22Rv1 (cell line): ENCODE measurements at regions not wholly inside any gene's neighbourhood (a gene's known extent, or its start where the extent isn't known, plus 50 kb on each side); places are given as distances from the start of the nearest gene placed in this dataset.

Source experiments
- CTCF ChIP-seq: fragments of 450-650 bp; IDR thresholded peaks from 2 replicates; pipeline ENCODE4 v1.5.1; 2017; ENCODE audit warnings: mild to moderate bottlenecking
- ZFX ChIP-seq: fragments of 450-650 bp; IDR thresholded peaks from 2 replicates; pipeline ENCODE4 v1.6.1; 2017; ENCODE audit warnings: antibody characterized with exemption, borderline replicate concordance

- TF ChIP-seq CTCF = no peak
- TF ChIP-seq ZFX = no peak
Measured at GRCh38 chr5:10069637-10070313, 179.9 kb downstream of the ATPSCKMT start.
